ENCODE measurements at regions not wholly inside any gene's neighbourhood (a gene's known extent, or its start where the extent isn't known, plus 50 kb on each side); places are given as distances from the start of the nearest gene placed in this dataset.
"Not testable (repeated sequence)": the region's sequence is repeated elsewhere in the genome, so short reads cannot be mapped to it uniquely, and the experiment has no call there.

- not testable (repeated sequence) for TF ChIP-seq CTCF (IDR thresholded peaks at IDR 0.05; ENCODE audit: borderline replicate concordance, extremely low read depth, low read length, poor library complexity, severe bottlenecking); EZH2 (IDR thresholded peaks at IDR 0.05; ENCODE audit: borderline replicate concordance, low read depth, low read length, severe bottlenecking)
These were observed 639.0 kb downstream of the IRS1 start for GRCh38 chr2:226160617-226161016.
